Rectal smooth muscle tissue (tissue), 1 donor: ENCODE measurements at regions not wholly inside any gene's neighbourhood (a gene's known extent, or its start where the extent isn't known, plus 50 kb on each side); places are given as distances from the start of the nearest gene placed in this dataset.

ENCODE experiments used
- H3K27ac ChIP-seq: one replicate; pipeline ENCODE4 v1.7.0; 2013; ENCODE audit warnings: low read depth, low read length, inconsistent platforms
- H3K27me3 ChIP-seq: one replicate; pipeline ENCODE4 v1.7.0; 2013; ENCODE audit warnings: low read length; ENCODE audit not compliant: control insufficient read depth, insufficient read depth
- H3K36me3 ChIP-seq: one replicate; pipeline ENCODE4 v1.7.0; 2013; ENCODE audit warnings: low read length; ENCODE audit not compliant: control insufficient read depth, insufficient read depth
- H3K4me1 ChIP-seq: one replicate; pipeline ENCODE4 v1.7.0; 2013; ENCODE audit warnings: low read length; ENCODE audit not compliant: control insufficient read depth, insufficient read depth
- H3K4me3 ChIP-seq: one replicate; pipeline ENCODE4 v1.7.0; 2013; ENCODE audit warnings: low read length
- H3K9ac ChIP-seq: one replicate; pipeline ENCODE4 v1.7.0; 2013; ENCODE audit warnings: low read length

GRCh38 chr9:13569602-13570067 lies 290.1 kb upstream of the MPDZ start:
- no peaks in the 10 kb centered on the region for H3K36me3 ChIP-seq
- H3K4me1 ChIP-seq = no peaks in the 10 kb centered on the region
- no peaks in the 10 kb centered on the region for H3K27me3 ChIP-seq
- no peak overlapping the region for H3K27ac ChIP-seq
- H3K4me3 ChIP-seq = peak overlapping the region; percentile 11
- H3K9ac ChIP-seq = no peak overlapping the region

- Histone ChIP-seq H3K4me1 (no peaks in the 10 kb centered on the region), H3K27ac (peak overlapping the region; percentile 25), H3K9ac (no peak overlapping the region), H3K4me3 (peak overlapping the region; percentile 11), H3K36me3 (no peaks in the 10 kb centered on the region), H3K27me3 (no peaks in the 10 kb centered on the region)
Measured at GRCh38 chr9:13568841-13569601, 289.5 kb upstream of the MPDZ start.

DNA sequence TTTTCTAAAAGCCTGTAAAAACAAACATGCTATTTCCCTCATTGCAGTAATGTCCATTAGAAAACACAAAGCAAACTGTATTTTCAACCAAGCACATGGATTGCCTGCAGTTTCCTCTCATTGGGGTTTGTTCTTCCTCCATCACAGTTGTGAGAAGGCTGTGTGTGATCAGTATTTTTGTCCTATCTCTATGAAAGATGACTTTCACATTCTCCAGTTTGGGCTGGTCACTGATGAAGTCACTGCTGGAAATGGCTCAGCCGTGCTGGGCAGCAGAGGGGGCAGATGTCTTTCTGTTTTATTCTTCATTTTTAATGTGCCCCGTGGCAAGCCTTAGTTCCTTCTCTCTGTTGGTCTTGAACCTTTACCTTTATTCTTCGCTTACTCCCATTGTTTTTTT lies 288.9 kb upstream of the MPDZ start:
- H3K4me3 ChIP-seq = peak overlapping the region; percentile 11
- no peak overlapping the region for H3K9ac ChIP-seq
- peak overlapping the region; percentile 25 for H3K27ac ChIP-seq
- H3K27me3 ChIP-seq = no peaks in the 10 kb centered on the region
- H3K36me3 ChIP-seq = no peaks in the 10 kb centered on the region
- H3K4me1 ChIP-seq = no peaks in the 10 kb centered on the region

GRCh38 chr9:13567833-13568232 lies 288.3 kb upstream of the MPDZ start:
- H3K4me1 ChIP-seq = no peaks in the 10 kb centered on the region
- H3K4me3 ChIP-seq = no peak overlapping the region
- no peaks in the 10 kb centered on the region for H3K27me3 ChIP-seq
- no peak overlapping the region for H3K27ac ChIP-seq
- no peak overlapping the region for H3K9ac ChIP-seq
- H3K36me3 ChIP-seq = no peaks in the 10 kb centered on the region

GRCh38 chr9:13557746-13558145 lies 278.3 kb upstream of the MPDZ start:
- Histone ChIP-seq H3K4me1 (no peaks in the 10 kb centered on the region), H3K27me3 (no peaks in the 10 kb centered on the region), H3K4me3 (no peak overlapping the region), H3K9ac (no peak overlapping the region), H3K36me3 (no peaks in the 10 kb centered on the region), H3K27ac (no peak overlapping the region)

DNA sequence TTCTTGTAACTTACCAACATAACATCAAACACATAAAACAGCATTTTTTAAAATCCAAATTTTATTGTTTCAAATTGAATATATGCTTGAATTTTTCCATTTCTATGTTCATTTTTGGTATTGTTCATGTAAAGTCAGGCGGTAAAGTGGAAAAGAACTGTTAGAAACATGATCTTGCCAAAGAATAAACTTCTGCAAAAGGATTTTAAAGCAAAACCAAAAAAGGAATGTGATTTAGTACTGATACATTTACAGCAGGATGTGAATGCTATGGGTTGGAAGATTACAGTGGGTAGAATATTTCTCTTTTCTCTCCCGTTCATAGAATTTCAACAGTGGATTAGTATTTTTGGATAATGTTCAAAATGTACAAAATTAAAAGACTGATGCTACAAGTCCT lies 277.2 kb upstream of the MPDZ start:
- H3K36me3 ChIP-seq = no peaks in the 10 kb centered on the region
- H3K27me3 ChIP-seq = no peaks in the 10 kb centered on the region
- H3K27ac ChIP-seq = no peak overlapping the region

GRCh38 chr9:13555989-13556500 lies 276.6 kb upstream of the MPDZ start:
- Histone ChIP-seq H3K9ac (no peak overlapping the region), H3K36me3 (no peaks in the 10 kb centered on the region), H3K4me1 (no peaks in the 10 kb centered on the region), H3K27me3 (no peaks in the 10 kb centered on the region), H3K4me3 (no peak overlapping the region), H3K27ac (no peak overlapping the region)

More for the DNA sequence above, 277.2 kb upstream of the MPDZ start:
- Histone ChIP-seq H3K4me1 (no peaks in the 10 kb centered on the region), H3K9ac (no peak overlapping the region), H3K4me3 (no peak overlapping the region)

DNA sequence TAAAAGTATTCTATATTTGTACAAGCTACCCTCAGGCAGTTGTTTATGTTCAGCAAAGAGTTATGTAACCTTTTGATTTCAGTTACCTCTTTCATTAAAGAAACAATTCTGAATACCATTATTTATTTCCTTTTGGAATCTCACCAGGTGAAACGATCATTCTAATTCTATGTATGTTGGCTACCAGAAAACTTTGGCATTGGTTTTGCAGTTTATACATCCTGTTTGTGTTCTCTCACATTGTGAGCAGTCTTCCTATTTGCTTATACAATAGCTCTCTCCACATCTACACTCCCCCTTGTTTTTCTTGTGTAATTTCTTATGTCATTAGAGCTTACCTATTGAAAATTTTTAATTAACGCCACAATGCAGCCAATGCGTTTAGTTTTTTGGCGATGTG lies 276.0 kb upstream of the MPDZ start:
- H3K27me3 ChIP-seq = no peaks in the 10 kb centered on the region
- H3K4me1 ChIP-seq = no peaks in the 10 kb centered on the region
- no peak overlapping the region for H3K9ac ChIP-seq
- no peak overlapping the region for H3K4me3 ChIP-seq
- H3K36me3 ChIP-seq = no peaks in the 10 kb centered on the region
- H3K27ac ChIP-seq = no peak overlapping the region

DNA sequence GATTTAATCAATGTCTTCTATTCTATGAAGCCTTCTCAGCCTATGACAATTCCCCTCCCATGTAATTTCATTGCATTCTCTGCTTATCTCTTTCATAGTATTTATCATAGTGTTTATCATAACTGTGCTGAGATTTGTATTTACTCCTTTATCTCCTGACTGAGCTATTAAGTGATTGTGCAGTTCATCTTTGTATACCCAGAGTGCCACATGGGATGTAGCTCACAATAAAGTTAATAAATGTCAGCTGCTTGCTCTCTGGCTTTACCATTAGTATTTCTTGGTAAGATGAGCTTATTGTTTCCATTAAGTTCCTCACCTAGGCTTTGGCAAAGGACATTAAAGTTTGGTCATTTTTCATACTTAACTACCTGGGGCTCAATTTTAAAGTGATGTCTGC lies 275.1 kb upstream of the MPDZ start:
- Histone ChIP-seq H3K9ac (no peak overlapping the region), H3K27ac (no peak overlapping the region), H3K4me1 (no peaks in the 10 kb centered on the region), H3K4me3 (no peak overlapping the region), H3K27me3 (no peaks in the 10 kb centered on the region), H3K36me3 (no peaks in the 10 kb centered on the region)

GRCh38 chr9:13552606-13553215 lies 273.2 kb upstream of the MPDZ start:
- Histone ChIP-seq H3K4me1 (no peaks in the 10 kb centered on the region), H3K9ac (no peak overlapping the region), H3K36me3 (no peaks in the 10 kb centered on the region), H3K4me3 (no peak overlapping the region), H3K27ac (no peak overlapping the region), H3K27me3 (no peaks in the 10 kb centered on the region)

DNA sequence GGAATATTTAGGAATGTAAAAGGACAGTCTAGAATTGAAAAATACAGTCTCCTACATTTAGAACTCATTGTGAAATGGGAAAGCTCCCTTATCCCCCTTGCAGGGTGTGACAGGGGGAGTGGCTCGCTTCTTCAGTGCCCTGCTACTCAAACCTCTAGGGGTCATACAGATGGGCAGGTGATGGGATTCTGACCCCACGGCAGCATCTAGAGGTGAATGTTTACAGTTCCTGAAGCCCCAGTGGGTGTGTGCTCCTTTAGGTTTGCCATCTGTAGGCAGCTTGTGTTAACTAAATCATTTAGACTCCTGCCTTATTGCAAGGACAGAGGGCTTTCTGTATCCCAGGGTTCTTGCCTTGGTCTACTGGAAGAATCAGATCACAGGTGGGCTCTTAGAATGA lies 271.0 kb upstream of the MPDZ start:
- H3K36me3 ChIP-seq = no peaks in the 10 kb centered on the region
- H3K4me1 ChIP-seq = no peaks in the 10 kb centered on the region
- H3K9ac ChIP-seq = no peak overlapping the region
- H3K4me3 ChIP-seq = no peak overlapping the region
- no peaks in the 10 kb centered on the region for H3K27me3 ChIP-seq
- H3K27ac ChIP-seq = no peak overlapping the region

DNA sequence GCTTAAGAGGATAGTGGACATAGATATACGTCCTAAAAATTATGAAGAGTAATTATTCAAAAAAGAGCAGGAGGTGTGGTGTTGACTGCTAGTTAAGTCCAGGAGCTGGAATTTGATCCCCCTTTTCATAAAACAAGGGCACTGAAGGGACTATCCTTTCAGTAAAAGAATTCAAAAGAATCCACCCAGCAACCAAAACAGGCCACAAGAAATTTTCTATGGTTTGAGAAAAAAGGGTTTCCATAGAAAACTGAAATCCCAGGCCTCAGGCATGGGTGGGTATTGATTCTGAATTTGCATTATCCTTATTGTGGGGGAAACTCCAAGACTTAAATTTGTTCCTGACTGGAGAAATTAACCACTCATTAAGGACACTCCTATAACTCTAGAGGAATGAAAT lies 269.0 kb upstream of the MPDZ start:
- Histone ChIP-seq H3K36me3 (no peaks in the 10 kb centered on the region), H3K4me1 (no peaks in the 10 kb centered on the region), H3K4me3 (no peak overlapping the region), H3K27ac (no peak overlapping the region), H3K27me3 (no peaks in the 10 kb centered on the region), H3K9ac (no peak overlapping the region)

DNA sequence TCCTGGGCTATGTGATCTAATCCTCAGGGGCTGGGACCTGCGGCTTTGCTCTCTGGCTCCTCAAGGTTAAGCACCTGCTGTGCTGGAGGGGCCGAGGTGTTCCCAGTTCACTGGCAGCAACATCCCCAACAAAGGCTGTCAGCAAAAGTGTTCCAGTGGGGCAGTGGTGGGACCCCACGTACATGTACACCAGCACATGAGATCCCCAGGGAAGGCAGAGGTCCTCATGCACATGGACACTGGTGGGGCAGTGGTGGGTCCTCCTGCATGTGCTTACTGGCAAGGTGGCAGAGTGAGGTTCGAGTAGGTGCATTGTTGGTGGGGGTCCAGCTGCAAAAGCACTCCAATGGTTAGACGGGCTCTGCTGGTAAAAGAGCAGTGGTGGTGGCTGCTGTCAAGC lies 255.6 kb upstream of the MPDZ start:
- Histone ChIP-seq H3K4me1 (no peaks in the 10 kb centered on the region), H3K9ac (no peak overlapping the region), H3K27ac (no peak overlapping the region), H3K4me3 (no peak overlapping the region), H3K36me3 (no peaks in the 10 kb centered on the region), H3K27me3 (no peaks in the 10 kb centered on the region)
